ENCODE measurements at regions not wholly inside any gene's neighbourhood (a gene's known extent, or its start where the extent isn't known, plus 50 kb on each side); places are given as distances from the start of the nearest gene placed in this dataset.
"Not testable (repeated sequence)": the region's sequence is repeated elsewhere in the genome, so short reads cannot be mapped to it uniquely, and the experiment has no call there.

- no peak for DNase-seq
- H3K27ac Mint-ChIP-seq, result no peak overlapping the region
- no peaks in the 10 kb centered on the region for H3K4me1 Mint-ChIP-seq
- no peaks in the 10 kb centered on the region for H3K36me3 Mint-ChIP-seq
- no peak overlapping the region for H3K4me3 Mint-ChIP-seq
- CTCF ChIA-PET, result interaction anchor here (1.1 kb wide), 2 partner anchors 9 to 11 kb away, joined by 4 to 9 read pairs; no protein-coding TSS in a partner anchor
- H3K27me3 Mint-ChIP-seq, result no peaks in the 10 kb centered on the region
- H3K9me3 Mint-ChIP-seq, result no peaks in the 10 kb centered on the region
Measured at GRCh38 chr5:91938441-91938840, 555.3 kb upstream of the ARRDC3 start.

- CTCF ChIA-PET, result no interaction called here
- Mint-ChIP-seq H3K27me3 (no peaks in the 10 kb centered on the region), H3K4me3 (no peak overlapping the region), H3K4me1 (no peaks in the 10 kb centered on the region), H3K9me3 (no peaks in the 10 kb centered on the region), H3K36me3 (no peaks in the 10 kb centered on the region), H3K27ac (no peak overlapping the region)
- DNase-seq, result no peak
Measured at GRCh38 chr5:91937121-91937520, 554.0 kb upstream of the ARRDC3 start.

- Mint-ChIP-seq H3K4me3 (no peak overlapping the region), H3K27me3 (no peaks in the 10 kb centered on the region), H3K9me3 (no peaks in the 10 kb centered on the region), H3K36me3 (no peaks in the 10 kb centered on the region), H3K4me1 (no peaks in the 10 kb centered on the region), H3K27ac (no peak overlapping the region)
- DNase-seq, result no peak
- CTCF ChIA-PET, result interaction anchor here (1.6 kb wide), 1 partner anchor 9 kb away, joined by 4 read pairs; no protein-coding TSS in a partner anchor
Measured at GRCh38 chr5:91929522-91929817, 546.4 kb upstream of the ARRDC3 start.

- no peaks in the 10 kb centered on the region for H3K36me3 Mint-ChIP-seq
- CTCF ChIA-PET, result interaction anchor here (1.6 kb wide), 1 partner anchor 9 kb away, joined by 4 read pairs; no protein-coding TSS in a partner anchor
- no peak for DNase-seq
- no peaks in the 10 kb centered on the region for H3K9me3 Mint-ChIP-seq
- H3K27me3 Mint-ChIP-seq, result no peaks in the 10 kb centered on the region
- no peaks in the 10 kb centered on the region for H3K4me1 Mint-ChIP-seq
- no peak overlapping the region for H3K4me3 Mint-ChIP-seq
- H3K27ac Mint-ChIP-seq, result no peak overlapping the region
Measured at GRCh38 chr5:91928754-91929521, 545.8 kb upstream of the ARRDC3 start.

DNA sequence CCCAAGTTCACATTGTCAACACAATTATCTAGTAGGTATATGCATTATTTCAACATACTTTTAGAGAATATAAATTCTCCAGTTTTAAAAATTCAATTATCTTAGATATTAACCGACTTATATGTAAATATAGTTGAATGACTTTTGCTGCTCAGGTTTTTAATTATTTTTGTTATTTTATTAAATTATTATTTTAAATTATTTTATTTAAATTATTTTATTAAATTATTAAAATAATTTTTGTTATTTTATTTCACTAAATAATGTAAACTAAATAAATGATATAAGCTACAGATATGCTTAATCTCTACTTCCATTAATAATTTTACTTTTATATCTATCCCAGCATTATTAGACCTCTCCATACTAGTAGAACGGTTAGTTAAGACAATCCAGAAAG, 544.3 kb upstream of the ARRDC3 start:
- Mint-ChIP-seq H3K27ac (no peak overlapping the region), H3K36me3 (no peaks in the 10 kb centered on the region), H3K9me3 (no peaks in the 10 kb centered on the region), H3K4me1 (no peaks in the 10 kb centered on the region), H3K27me3 (no peaks in the 10 kb centered on the region), H3K4me3 (no peak overlapping the region)
- no peak for DNase-seq
- CTCF ChIA-PET, result interaction anchor here (1.0 kb wide), 1 partner anchor 11 kb away, joined by 9 read pairs; no protein-coding TSS in a partner anchor

GRCh38 chr5:91925249-91925648, 542.1 kb upstream of the ARRDC3 start:
- Mint-ChIP-seq H3K27me3 (no peaks in the 10 kb centered on the region), H3K36me3 (no peaks in the 10 kb centered on the region), H3K4me3 (no peak overlapping the region), H3K4me1 (no peaks in the 10 kb centered on the region), H3K27ac (no peak overlapping the region), H3K9me3 (no peaks in the 10 kb centered on the region)
- CTCF ChIA-PET, result no interaction called here
- DNase-seq, result no peak

DNA sequence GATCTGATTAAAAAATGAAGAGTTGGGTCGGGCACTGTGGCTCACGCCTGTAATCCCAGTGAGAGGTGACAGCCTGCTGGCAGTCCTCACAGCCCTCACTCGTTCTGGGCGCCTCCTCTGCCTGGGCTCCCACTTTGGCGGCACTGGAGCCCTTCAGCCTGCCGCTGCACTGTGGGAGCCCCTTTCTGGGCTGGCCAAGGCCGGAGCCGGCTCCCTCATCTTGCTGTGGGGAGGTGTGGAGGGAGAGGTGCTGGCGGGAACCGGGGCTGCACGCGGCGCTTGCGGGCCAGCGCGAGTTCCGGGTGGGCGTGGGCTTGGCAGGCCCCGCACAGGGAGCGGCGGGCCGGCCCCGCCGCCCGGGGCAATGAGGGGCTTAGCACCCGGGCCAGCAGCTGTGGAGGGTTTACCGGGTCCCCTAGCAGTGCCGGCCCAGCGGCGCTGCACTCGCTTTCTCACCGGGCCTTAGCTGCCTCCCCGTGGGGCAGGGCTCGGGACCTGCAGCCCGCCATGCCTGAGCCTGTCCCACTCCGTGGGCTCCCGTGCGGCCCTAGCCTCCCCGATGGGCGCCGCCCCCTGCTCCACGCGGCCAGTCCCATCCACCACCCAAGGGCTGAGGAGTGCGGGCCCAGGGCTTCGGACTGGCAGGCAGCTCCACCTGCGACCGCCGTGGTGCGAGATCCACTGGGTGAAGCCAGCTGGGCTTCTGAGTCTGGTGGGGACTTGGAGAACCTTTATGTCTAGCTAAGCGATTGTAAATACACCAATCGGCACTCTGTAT, 534.1 kb upstream of the ARRDC3 start:
- H3K36me3 Mint-ChIP-seq, H3K27ac Mint-ChIP-seq, CTCF ChIA-PET, DNase-seq, H3K9me3 Mint-ChIP-seq, H3K27me3 Mint-ChIP-seq, H3K4me1 Mint-ChIP-seq, H3K4me3 Mint-ChIP-seq: not testable (repeated sequence)

DNA sequence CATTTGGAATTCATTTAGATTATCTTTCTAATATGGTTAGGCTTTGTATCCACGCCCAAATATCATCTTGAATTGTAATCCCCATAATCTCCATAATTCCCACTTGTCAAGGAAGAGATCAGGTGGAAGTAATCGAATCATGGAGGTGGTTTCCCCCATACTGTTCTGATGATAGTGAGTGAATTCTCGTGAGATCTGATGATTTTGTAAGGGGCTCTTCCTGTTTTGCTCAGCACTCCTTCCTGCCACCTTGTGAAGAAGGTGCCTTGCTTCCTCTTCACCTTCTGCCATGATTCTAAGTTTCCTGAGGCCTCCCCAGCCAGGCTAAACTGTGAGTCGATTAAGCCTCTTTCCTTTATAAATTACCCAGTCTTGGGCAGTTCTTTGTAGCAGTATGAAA, 527.5 kb upstream of the ARRDC3 start:
- CTCF ChIA-PET, result no interaction called here
- Mint-ChIP-seq H3K27ac (no peak overlapping the region), H3K9me3 (no peaks in the 10 kb centered on the region), H3K36me3 (no peaks in the 10 kb centered on the region), H3K27me3 (no peaks in the 10 kb centered on the region), H3K4me3 (no peak overlapping the region), H3K4me1 (no peaks in the 10 kb centered on the region)
- DNase-seq, result no peak

DNA sequence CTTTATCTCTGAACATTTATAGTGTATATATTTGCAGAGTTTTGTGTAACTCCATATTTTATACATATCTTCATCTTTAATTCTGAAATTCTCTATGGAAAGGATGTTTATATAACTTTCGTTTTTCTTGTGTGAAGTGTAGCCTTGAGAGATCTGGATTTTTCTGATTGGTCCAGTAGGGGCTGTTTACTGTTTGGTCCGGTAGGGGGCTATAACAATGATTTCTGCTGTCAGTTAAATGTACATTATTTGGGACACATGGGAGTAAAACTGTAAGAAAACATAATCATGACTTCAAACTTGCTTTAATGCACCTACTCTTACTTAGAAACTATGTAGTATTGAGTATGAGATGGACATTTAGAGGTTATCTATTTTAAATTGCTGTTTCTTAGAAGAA, 527.1 kb upstream of the ARRDC3 start:
- no peak for DNase-seq
- no peaks in the 10 kb centered on the region for H3K27me3 Mint-ChIP-seq
- H3K4me3 Mint-ChIP-seq, result no peak overlapping the region
- CTCF ChIA-PET, result no interaction called here
- H3K9me3 Mint-ChIP-seq, result no peaks in the 10 kb centered on the region
- no peak overlapping the region for H3K27ac Mint-ChIP-seq
- no peaks in the 10 kb centered on the region for H3K36me3 Mint-ChIP-seq
- H3K4me1 Mint-ChIP-seq, result no peaks in the 10 kb centered on the region

- H3K36me3 Mint-ChIP-seq, result no peaks in the 10 kb centered on the region
- no peaks in the 10 kb centered on the region for H3K4me1 Mint-ChIP-seq
- no peak overlapping the region for H3K27ac Mint-ChIP-seq
- CTCF ChIA-PET, result no interaction called here
- H3K9me3 Mint-ChIP-seq, result no peaks in the 10 kb centered on the region
- H3K27me3 Mint-ChIP-seq, result no peaks in the 10 kb centered on the region
- H3K4me3 Mint-ChIP-seq, result no peak overlapping the region
- no peak for DNase-seq
Measured at GRCh38 chr5:91906494-91906893, 523.4 kb upstream of the ARRDC3 start.

- H3K36me3 Mint-ChIP-seq, result no peaks in the 10 kb centered on the region
- DNase-seq, result no peak
- H3K27ac Mint-ChIP-seq, result no peak overlapping the region
- H3K9me3 Mint-ChIP-seq, result no peaks in the 10 kb centered on the region
- CTCF ChIA-PET, result no interaction called here
- no peaks in the 10 kb centered on the region for H3K27me3 Mint-ChIP-seq
- no peaks in the 10 kb centered on the region for H3K4me1 Mint-ChIP-seq
- H3K4me3 Mint-ChIP-seq, result no peak overlapping the region
Measured at GRCh38 chr5:91906027-91906426, 522.9 kb upstream of the ARRDC3 start.

DNA sequence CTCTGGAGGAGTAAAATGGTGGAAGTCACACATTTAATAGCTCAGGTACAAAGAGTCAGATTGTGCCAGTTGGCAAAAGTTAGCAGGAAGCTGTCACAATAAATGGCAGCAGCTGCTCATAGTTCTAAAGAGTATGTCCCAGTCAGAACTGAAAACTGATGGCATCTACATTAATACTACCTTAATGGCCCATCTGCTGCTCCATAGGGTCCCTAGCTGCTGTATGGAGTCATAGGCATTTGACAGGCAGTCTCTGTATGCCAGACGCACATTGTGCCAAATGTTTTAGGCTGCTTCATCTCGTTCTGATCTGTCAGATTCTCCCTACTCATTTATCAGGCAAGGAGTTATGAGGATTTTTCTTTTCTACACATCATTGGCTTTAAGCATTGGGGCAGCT, 515.8 kb upstream of the ARRDC3 start:
- CTCF ChIA-PET, result no interaction called here
- DNase-seq, result no peak
- no peak overlapping the region for H3K27ac Mint-ChIP-seq
- no peaks in the 10 kb centered on the region for H3K27me3 Mint-ChIP-seq
- no peaks in the 10 kb centered on the region for H3K36me3 Mint-ChIP-seq
- H3K4me1 Mint-ChIP-seq, result no peaks in the 10 kb centered on the region
- H3K9me3 Mint-ChIP-seq, result no peaks in the 10 kb centered on the region
- H3K4me3 Mint-ChIP-seq, result no peak overlapping the region

GRCh38 chr5:91898019-91898418, 514.9 kb upstream of the ARRDC3 start:
- Mint-ChIP-seq H3K36me3 (no peaks in the 10 kb centered on the region), H3K4me1 (no peaks in the 10 kb centered on the region), H3K27me3 (no peaks in the 10 kb centered on the region), H3K9me3 (peaks cover under 1% of the 10 kb centered on the region), H3K27ac (no peak overlapping the region), H3K4me3 (no peak overlapping the region)
- CTCF ChIA-PET, result no interaction called here
- no peak for DNase-seq

- no peaks in the 10 kb centered on the region for H3K27me3 Mint-ChIP-seq
- no peak for DNase-seq
- no peak overlapping the region for H3K4me3 Mint-ChIP-seq
- no peaks in the 10 kb centered on the region for H3K36me3 Mint-ChIP-seq
- CTCF ChIA-PET, result no interaction called here
- no peak overlapping the region for H3K27ac Mint-ChIP-seq
- peaks cover 2% of the 10 kb centered on the region for H3K9me3 Mint-ChIP-seq
- no peaks in the 10 kb centered on the region for H3K4me1 Mint-ChIP-seq
Measured at GRCh38 chr5:91888810-91889209, 505.7 kb upstream of the ARRDC3 start.
